ENCODE measurements at regions not wholly inside any gene's neighbourhood (a gene's known extent, or its start where the extent isn't known, plus 50 kb on each side); places are given as distances from the start of the nearest gene placed in this dataset.

GRCh38 chr3:110253794-110254193, 817.8 kb upstream of the NECTIN3 start:
- Histone ChIP-seq H3K9me3 (ENCODE audit: low read depth) (no peaks in the 10 kb centered on the region), H3K79me2 (no peaks in the 10 kb centered on the region), H3K27me3 (no peaks in the 10 kb centered on the region), H3K4me1 (ENCODE audit: insufficient read depth) (no peaks in the 10 kb centered on the region), H3K9me2 (replicated peaks; ENCODE audit: insufficient read depth) (no peaks in the 10 kb centered on the region), H4K20me1 (ENCODE audit: insufficient read depth, poor library complexity, severe bottlenecking) (no peaks in the 10 kb centered on the region), H3K27ac (no peak overlapping the region), H3K36me3 (replicated peaks; ENCODE audit: insufficient read depth, low read depth) (no peaks in the 10 kb centered on the region), H3K4me2 (no peak overlapping the region), H2AFZ (no peak overlapping the region), H3K4me3 (no peak overlapping the region)
- DNase-seq (ENCODE audit: low spot score) = no peak
- 79% methylated on average over 2 of the region's 2 CpGs for WGBS (ENCODE audit: low lambda C conversion rate, missing lambda C conversion rate)
- TF ChIP-seq EZH2phosphoT487 (IDR thresholded peaks at IDR 0.05; ENCODE audit: low read depth, severe bottlenecking, unreplicated experiment) (no peak), EZH2 (IDR thresholded peaks at IDR 0.05; ENCODE audit: borderline replicate concordance) (no peak), CTCF (IDR thresholded peaks at IDR 0.05; ENCODE audit: poor library complexity) (no peak)

- no peaks in the 10 kb centered on the region for H3K4me1 ChIP-seq (ENCODE audit: insufficient read depth)
- H3K9me3 ChIP-seq (ENCODE audit: low read depth) = no peaks in the 10 kb centered on the region
Measured at GRCh38 chr3:110254591-110254990, 817.0 kb upstream of the NECTIN3 start.

GRCh38 chr3:110261141-110261540, 810.5 kb upstream of the NECTIN3 start:
- DNase-seq (ENCODE audit: low spot score) = no peak
- no peaks in the 10 kb centered on the region for H3K9me3 ChIP-seq (ENCODE audit: low read depth)
- no peak overlapping the region for H3K27ac ChIP-seq
- H3K4me2 ChIP-seq = no peak overlapping the region
- H3K27me3 ChIP-seq = no peaks in the 10 kb centered on the region
- H2AFZ ChIP-seq = no peak overlapping the region
- WGBS (ENCODE audit: low lambda C conversion rate, missing lambda C conversion rate) = 66% methylated on average over 1 of the region's 1 CpG
- H3K4me3 ChIP-seq = no peak overlapping the region
- no peaks in the 10 kb centered on the region for H3K79me2 ChIP-seq
- peaks cover 13% of the 10 kb centered on the region for H3K4me1 ChIP-seq (ENCODE audit: insufficient read depth)
- no peaks in the 10 kb centered on the region for H3K36me3 ChIP-seq (replicated peaks; ENCODE audit: insufficient read depth, low read depth)
- TF ChIP-seq EZH2phosphoT487 (IDR thresholded peaks at IDR 0.05; ENCODE audit: low read depth, severe bottlenecking, unreplicated experiment) = no peak
- no peaks in the 10 kb centered on the region for H3K9me2 ChIP-seq (replicated peaks; ENCODE audit: insufficient read depth)
- H4K20me1 ChIP-seq (ENCODE audit: insufficient read depth, poor library complexity, severe bottlenecking) = no peaks in the 10 kb centered on the region

More at GRCh38 chr3:110254591-110254990, 817.0 kb upstream of the NECTIN3 start:
- Histone ChIP-seq H3K27ac (no peak overlapping the region), H3K4me3 (no peak overlapping the region), H3K27me3 (no peaks in the 10 kb centered on the region), H3K9me2 (replicated peaks; ENCODE audit: insufficient read depth) (no peaks in the 10 kb centered on the region), H3K79me2 (no peaks in the 10 kb centered on the region), H4K20me1 (ENCODE audit: insufficient read depth, poor library complexity, severe bottlenecking) (no peaks in the 10 kb centered on the region), H3K36me3 (replicated peaks; ENCODE audit: insufficient read depth, low read depth) (no peaks in the 10 kb centered on the region), H3K4me2 (no peak overlapping the region), H2AFZ (no peak overlapping the region)
- TF ChIP-seq EZH2 (IDR thresholded peaks at IDR 0.05; ENCODE audit: borderline replicate concordance) = no peak
- TF ChIP-seq CTCF (IDR thresholded peaks at IDR 0.05; ENCODE audit: poor library complexity) = no peak
- TF ChIP-seq EZH2phosphoT487 (IDR thresholded peaks at IDR 0.05; ENCODE audit: low read depth, severe bottlenecking, unreplicated experiment) = no peak
- no peak for DNase-seq (ENCODE audit: low spot score)
- WGBS (ENCODE audit: low lambda C conversion rate, missing lambda C conversion rate) = 96% methylated on average over 7 of the region's 7 CpGs

- H3K4me1 ChIP-seq (ENCODE audit: insufficient read depth) = peaks cover 13% of the 10 kb centered on the region
- TF ChIP-seq EZH2phosphoT487 (IDR thresholded peaks at IDR 0.05; ENCODE audit: low read depth, severe bottlenecking, unreplicated experiment) = no peak
- no peak for TF ChIP-seq CTCF (IDR thresholded peaks at IDR 0.05; ENCODE audit: poor library complexity)
- no peak for TF ChIP-seq EZH2 (IDR thresholded peaks at IDR 0.05; ENCODE audit: borderline replicate concordance)
- no peak overlapping the region for H3K4me3 ChIP-seq
- no peaks in the 10 kb centered on the region for H3K9me2 ChIP-seq (replicated peaks; ENCODE audit: insufficient read depth)
- peak; percentile 19 for DNase-seq (ENCODE audit: low spot score)
- no peak overlapping the region for H3K27ac ChIP-seq
- no peaks in the 10 kb centered on the region for H3K79me2 ChIP-seq
- no peaks in the 10 kb centered on the region for H3K27me3 ChIP-seq
- peak overlapping the region; percentile 7 for H3K4me2 ChIP-seq
- H2AFZ ChIP-seq = no peak overlapping the region
- 23% methylated on average over 4 of the region's 4 CpGs for WGBS (ENCODE audit: low lambda C conversion rate, missing lambda C conversion rate)
- no peaks in the 10 kb centered on the region for H3K9me3 ChIP-seq (ENCODE audit: low read depth)
- no peaks in the 10 kb centered on the region for H4K20me1 ChIP-seq (ENCODE audit: insufficient read depth, poor library complexity, severe bottlenecking)
- no peaks in the 10 kb centered on the region for H3K36me3 ChIP-seq (replicated peaks; ENCODE audit: insufficient read depth, low read depth)
Measured at GRCh38 chr3:110262896-110263295, 808.7 kb upstream of the NECTIN3 start.
